ENCODE measurements at regions not wholly inside any gene's neighbourhood (a gene's known extent, or its start where the extent isn't known, plus 50 kb on each side); places are given as distances from the start of the nearest gene placed in this dataset.

- TF ChIP-seq CTCF (IDR thresholded peaks at IDR 0.05) (no peak), POLR2A (IDR thresholded peaks at IDR 0.05) (no peak)
These were observed 141.8 kb upstream of the CIBAR2 start for GRCh38 chr16:85254051-85254450.

Data from uterus (tissue), 2 donors.